ENCODE measurements at regions not wholly inside any gene's neighbourhood (a gene's known extent, or its start where the extent isn't known, plus 50 kb on each side); places are given as distances from the start of the nearest gene placed in this dataset.
"Not testable (repeated sequence)": the region's sequence is repeated elsewhere in the genome, so short reads cannot be mapped to it uniquely, and the experiment has no call there.

DNA sequence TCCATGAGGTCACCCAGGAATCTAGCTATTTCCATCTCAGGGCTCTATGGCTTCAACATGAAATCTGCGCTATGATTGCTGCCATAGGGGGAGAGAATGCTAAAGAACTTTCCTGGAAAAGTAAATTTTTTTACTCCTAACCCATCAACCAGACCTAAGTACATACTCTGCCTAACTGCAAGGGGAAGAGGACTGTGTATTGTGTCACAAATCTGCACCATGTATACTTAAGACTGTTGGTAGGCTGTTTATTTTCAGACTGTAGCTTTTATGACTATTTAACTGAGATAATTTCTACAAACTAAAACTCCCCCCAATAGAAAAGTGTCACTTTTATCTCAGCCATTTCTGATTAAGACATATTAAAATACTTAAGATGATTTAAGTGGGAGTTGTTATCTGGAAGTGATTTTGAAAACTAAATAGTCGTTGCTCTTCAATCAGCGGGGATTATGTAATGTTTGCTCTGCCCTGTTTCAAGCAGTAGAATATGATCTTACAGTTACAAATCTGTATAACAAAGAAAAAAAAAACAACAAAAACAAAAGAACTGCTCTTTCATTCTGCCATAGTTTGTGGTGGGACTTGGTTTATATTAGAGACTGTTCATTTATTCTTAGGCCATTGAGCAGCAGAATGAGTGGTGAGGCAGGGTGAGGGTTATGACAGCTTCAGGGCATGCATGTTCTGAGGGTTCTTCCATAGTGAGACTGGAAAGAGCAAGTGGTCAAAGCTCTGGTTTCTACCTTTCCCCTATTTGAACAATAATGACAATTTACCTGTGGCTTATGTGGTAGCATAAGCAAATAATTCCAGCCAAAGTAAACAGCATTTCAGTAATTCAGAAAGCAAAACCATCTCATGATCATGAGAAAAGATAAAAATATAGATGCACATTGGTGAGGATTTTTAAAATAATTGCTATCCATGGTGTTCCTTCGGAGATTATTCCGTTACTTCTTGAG lies 126.3 kb upstream of the CEP162 start:
- no peak for DNase-seq (ENCODE audit: low read depth in 2 of 2)

DNA sequence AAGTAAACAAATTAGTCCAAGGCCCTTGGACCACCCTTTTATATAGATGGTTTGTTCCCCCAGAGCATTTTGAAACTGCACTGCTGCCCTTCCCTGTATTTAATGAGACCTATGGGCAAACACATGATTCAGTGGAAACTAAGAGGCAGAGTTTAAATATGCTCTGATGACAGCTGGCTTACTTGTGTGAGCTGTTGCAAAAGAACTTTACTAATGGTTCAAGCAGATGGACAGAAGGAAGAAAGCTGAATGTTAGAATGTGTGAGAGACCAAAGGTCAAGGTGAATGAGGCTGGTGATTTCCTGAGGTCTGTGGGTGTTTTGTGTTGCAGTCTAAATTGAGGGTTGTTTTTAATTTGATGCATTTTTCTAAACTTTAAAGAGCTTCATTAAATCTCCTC lies 123.0 kb upstream of the CEP162 start:
- no peak for DNase-seq (ENCODE audit: low read depth in 2 of 2)

DNA sequence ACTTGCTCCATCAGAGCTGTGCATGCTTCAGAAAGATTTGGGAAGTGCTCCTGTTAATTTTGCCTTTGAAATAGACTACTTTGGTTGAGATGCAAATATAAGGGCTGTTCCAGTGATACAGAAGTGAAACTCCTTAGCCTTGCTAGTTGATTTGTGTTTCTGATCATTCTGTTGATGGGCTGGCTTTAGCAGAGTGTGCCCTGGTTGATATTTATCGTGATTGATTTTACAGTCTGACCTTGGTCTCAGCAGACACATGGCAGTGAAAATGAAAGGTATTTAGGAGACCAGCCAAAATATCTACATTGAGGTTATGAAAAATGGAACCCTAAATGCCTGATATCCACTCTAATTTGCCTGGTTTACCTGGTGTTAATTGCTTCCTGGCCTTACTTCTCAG lies 122.1 kb upstream of the CEP162 start:
- DNase-seq (ENCODE audit: low read depth in 2 of 2), result no peak

DNA sequence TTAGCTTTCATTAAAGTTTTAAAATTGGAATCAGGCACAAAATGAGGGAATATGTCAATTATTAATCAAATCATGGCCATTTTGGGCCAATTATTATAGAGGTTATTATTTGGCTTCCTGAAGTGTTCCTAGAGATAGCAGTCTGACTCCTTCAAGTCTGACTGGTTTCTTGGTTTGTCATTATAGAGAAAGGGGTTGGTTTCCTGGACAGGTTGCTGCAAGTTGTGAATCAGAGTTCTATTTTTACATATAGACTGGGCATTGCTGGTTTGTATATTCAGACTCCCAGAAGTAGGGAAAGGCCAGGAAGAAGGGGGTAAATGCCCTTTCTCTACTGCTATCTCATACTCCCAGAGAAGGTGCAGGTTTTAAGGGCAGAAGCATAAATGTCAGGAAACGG lies 121.4 kb upstream of the CEP162 start:
- no peak for DNase-seq (ENCODE audit: low read depth in 2 of 2)

DNA sequence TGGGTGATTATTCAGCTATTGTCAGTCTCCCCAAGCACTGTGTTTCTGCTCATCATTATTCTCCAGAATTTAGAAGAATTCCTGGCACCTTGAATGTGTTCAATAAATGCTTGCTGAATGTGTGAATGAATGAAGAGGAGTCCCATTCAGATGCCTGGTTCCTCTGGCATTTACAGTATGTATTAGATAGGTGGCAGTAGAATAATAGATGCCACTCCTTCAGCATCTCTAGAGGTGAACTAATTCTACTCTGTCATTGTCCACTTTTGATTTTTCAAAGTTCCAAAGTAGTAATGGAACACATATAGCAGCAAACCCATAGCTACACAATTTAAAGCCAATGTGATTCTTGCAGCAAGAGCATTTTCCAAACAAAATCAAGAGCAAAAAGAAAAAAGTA lies 118.9 kb upstream of the CEP162 start:
- DNase-seq (ENCODE audit: low read depth in 2 of 2), result no peak

DNA sequence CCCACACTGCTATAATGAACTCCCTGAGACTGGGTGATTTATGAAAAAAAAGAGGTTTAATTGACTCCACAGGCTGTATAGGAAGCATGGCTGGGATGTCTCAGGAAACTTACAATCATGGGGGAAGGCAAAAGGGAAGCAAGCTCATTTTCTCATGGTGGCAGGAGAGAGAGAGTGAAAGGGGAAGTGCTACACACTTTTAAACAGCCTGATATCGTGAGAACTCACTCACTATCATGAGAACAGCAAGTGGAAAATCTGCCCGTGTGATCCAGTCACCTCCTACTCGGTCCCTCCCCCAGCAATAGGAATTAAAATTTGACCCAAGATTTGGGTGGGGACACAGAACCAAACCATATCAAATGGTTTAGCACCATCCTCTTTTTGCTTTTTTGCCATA lies 116.6 kb upstream of the CEP162 start:
- DNase-seq (ENCODE audit: low read depth in 2 of 2), result no peak

DNA sequence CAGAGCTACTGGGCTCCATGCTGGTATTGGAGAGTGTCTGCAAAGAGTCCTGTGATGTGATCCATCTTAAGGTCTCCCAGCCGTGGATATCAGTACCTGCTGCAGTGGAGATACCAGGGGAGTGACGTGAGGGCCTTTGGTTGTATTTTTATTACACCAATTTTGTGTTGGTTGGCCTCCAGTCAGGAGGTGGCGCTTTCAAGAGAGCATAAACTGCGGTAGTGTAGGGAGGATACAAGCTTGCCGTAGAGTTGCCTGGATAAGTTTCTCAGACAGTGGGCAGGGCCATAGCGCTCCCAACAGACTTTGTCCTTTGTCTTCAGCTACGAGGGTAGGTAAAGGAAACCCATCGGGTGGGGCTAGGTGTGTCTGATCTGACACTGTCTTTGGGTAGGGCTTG lies 113.0 kb upstream of the CEP162 start:
- DNase-seq (ENCODE audit: low read depth in 2 of 2), result no peak

DNA sequence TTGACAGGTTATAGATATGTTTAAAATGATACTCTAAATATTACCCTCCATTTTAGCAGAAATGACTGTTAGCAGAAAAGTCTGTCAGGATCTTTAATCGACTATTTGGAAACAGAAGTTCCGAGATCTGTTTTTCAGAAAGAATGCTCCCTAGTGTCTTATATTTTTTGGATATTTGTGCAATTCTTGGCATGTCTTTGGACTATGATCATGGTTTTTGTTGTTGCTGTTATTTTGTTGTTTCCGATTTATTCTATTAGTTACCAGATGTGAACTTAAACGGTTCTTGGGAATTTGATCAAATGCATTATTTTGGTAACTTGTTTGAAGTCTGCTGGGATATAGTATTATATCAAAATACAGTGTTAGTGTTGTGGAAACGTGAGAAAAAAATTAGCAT lies 106.4 kb upstream of the CEP162 start:
- DNase-seq (ENCODE audit: low read depth in 2 of 2), result no peak

DNA sequence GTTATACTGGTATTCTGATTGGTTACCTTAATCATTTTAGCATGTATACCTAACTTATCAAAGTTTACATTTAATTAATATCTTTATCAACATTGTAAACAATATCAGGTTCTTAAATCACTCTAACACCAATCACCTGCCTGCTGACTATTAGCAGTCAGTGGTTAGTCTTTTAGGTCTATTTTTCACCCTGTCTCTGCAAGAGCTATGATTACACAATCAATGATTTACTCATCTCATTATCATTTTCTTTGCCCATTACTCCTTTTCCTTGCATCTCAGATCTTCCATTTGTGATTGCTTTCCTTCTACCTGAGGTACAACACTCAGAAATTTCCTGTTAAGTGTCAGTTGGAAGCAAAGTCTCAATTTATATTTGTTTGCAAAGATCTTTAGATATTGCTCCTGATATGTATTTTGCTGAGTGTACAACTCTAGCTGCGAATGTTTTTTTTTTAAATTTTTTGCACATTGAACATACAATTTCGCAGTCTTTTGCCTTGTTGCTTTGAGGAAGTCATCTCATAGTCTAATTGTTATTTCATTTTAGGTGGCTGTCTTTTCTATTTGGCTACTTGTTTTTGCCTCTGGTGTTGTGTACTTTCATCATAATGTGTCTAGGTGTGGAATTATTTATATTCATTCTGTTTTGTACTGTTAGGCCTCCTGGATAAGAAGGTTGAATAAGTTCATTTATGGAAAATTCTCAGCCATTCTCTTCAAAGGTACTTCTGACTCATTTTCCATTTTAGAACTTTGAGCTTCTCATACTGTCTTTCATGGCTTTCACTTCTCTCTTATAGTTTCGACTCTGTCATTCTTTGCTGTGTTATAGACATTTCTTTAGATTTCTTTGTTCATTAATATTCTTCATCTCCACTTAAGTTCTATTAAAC lies 104.9 kb upstream of the CEP162 start:
- no peak for DNase-seq (ENCODE audit: low read depth in 2 of 2)

DNA sequence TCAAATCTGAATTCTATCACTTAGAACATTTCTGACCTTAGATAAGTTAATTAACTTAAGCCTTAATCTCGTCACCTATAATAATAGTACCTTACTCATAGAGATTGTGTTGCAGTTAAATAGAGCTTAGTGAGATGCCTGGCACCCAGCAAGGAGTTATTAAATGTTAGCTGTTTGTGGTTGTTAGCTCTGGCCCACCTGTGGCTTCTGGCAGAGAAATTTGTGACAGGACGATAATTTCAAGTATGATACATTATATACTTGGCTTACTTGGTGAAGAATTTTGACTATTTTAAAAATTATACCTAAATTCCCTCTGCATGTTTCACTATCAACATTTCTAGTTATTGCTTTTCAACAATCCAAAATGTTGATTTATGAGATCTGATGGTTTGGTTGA lies 102.9 kb upstream of the CEP162 start:
- no peak for DNase-seq (ENCODE audit: low read depth in 2 of 2)

DNA sequence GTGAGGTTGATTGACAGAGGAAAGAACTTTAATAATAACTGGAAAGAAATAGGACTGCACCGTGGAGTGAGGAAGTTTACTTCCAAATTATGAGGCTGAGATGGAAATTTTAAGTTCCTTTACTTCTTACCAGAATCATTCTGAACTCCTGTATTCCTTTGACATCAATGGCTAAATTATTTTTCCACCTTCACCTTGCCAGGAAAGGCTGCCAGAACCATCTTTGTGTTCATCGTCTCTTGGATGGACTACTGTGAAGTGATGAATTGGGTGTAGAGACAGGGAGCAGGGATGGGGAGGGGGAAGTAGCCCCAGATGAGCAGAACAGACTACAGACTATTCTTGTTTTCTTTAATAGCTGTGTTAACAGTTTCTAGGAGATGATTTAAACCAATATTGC lies 102.1 kb upstream of the CEP162 start:
- DNase-seq (ENCODE audit: low read depth in 2 of 2), result no peak

DNA sequence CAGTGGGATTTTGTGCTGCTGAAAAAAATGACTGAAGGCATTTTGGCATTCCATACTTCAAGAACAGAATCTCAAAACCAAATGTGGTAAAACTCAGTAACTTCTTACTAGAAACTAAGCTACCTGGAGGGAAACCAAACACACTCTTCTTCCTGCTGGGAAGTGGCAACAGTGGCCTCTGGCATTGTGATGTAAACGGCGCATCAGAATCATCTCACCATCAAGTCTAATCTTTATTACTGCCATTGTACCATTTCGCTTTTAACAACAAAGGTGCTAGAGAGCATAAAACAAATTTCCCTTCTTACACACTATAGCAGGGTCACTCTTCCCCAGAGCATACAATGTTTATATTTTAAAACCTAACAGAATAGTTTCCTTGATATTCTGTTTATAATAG lies 101.6 kb upstream of the CEP162 start:
- no peak for DNase-seq (ENCODE audit: low read depth in 2 of 2)

DNA sequence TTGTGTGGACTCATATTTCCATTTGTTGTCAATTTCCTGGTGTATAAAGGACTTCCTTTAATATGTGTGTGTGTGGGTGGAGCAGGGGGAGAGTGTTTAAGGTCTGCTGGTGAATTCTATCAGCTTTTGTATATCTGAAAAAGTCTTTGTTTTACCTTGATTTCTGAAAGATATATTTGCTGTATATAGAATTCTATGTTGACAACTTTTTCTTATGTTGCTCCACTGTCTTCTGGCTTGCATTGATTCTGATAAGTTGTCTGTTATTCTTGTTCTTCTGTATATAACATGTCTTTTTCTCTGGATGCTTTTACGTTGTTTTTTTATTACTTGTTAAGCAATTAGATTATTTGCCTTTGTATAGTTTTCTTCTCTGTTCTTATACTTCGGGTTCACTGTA lies 90.0 kb upstream of the CEP162 start:
- no peak for DNase-seq (ENCODE audit: low read depth in 2 of 2)

DNA sequence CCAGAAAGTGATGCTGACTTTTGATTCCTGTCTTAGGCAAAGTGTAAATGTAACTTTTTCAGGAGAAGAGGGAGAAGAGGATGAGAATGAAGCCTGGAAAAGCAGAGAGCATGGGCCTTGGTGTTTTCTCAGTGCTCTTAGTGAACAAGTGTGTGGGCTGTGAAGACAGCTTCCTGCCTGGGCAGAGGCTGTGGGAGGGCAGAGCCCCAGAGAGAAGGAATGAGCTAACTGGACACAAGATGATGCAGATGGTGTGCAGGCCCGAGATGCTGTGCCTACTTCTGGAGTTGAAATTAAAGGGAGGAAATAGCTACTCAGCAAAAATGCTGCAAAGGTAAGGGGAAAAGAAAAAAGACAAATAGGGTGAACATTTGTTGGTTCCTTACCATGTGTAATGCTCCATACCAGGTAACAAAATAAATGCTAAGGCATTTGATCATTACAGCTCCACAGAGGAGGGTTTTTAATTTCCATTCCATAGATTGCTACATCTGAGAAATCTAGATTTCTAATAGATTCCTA lies 87.0 kb upstream of the CEP162 start:
- DNase-seq (ENCODE audit: low read depth in 2 of 2), result no peak

DNA sequence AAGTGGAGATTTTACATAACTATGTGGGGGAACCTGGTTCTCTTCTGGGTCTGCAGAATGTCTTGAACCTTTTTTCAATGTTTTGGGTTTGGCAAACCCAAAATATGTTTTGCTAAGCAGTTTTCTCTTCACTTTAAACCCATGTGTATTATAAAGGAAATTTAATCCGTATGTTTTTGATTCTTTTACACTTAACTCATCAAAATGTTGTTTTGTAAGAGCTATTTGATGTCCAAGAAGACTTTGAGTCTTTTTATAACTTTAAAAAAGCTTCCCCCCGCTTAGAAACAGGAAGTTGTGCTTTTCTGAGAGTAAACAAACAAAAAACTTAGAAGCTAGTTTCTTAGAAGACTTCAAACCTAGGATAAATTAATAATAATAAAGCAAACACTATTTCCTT lies 81.9 kb upstream of the CEP162 start:
- DNase-seq (ENCODE audit: low read depth in 2 of 2), result no peak

DNA sequence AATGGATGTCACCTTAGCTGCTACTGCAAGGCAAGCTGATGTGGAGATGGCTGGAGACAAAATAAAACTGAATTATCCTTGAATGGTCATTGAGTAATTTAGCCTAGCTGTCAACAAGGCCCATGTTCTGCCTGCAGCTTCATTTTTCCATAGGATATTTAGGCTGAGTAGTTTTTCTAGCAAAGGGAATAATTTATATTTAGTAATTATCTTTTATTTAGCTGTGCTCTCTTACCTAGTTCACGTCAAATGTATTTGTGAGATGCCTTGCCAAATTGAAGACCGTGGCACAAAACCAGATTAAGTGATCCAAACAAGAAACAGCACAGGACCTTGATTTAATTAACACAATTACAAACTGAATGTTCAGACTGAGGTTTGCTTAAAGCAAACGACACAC lies 77.4 kb upstream of the CEP162 start:
- DNase-seq (ENCODE audit: low read depth in 2 of 2), result no peak

DNA sequence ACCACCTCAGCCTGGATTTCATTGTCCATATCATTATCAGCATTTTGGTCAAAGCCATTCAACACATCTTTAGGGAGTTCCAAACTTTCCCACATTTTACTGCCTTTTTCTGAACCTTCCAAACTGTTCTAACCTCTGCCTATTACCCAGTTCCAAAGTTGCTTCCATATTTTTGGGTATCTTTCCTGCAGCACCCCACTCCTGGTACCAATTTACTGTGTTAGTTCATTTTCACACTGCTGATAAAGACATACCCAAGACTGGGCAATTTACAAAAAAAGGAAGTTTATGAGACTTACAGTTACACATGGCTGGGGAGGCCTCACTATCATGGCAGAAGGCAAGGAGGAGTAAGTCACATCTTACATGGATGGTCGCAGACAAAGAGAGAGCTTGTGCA lies 63.6 kb upstream of the CEP162 start:
- not testable (repeated sequence) for DNase-seq (ENCODE audit: low read depth in 2 of 2)

DNA sequence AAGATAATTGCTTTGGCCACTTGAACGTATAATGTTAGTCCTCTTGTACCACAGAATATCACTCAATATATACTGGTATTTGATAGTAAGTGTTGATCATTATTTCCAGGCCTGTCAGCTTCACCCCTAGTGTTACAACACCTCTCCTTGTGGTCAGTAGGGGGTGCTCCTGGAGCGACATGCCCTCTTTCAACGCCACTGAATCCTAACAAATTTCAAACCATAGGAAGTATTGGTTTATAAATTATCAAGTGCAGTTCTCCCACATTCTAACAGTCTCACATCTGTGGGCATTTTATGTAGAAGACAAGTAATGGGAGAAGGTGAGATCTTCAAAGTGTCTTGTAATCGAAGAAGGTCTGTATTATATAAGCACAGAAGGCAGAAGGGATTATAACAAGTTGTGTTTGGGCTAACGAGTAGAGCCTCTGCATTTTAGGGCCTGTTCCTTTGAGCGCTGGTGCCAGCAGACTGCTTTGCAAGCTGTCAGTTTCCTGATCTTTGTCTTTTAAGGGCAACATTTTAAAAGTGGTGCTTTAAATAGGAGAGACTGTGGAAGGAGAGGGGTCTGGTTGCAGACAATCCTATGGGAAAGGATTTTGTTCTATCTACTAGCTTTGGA lies 57.1 kb upstream of the CEP162 start:
- no peak for DNase-seq (ENCODE audit: low read depth in 2 of 2)

DNA sequence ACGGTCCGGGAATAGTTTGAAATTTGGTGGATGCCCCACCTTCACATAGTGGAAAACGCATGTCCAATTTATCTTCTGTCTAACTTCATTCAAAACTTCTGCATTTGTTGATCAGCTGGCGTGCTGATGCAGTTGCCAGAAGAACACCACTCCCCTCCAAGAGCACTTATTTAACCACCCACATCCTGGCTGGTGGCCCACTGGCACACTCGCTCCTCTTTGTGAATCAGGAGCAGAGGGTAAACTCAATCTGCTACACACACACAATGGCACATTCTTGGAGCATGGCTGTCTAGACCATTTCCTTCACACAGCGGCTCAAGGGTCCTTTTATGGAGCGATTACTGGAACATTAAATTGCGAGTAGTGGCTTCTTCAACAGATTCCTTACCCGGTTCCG lies 55.1 kb upstream of the CEP162 start:
- no peak for DNase-seq (ENCODE audit: low read depth in 2 of 2)

DNA sequence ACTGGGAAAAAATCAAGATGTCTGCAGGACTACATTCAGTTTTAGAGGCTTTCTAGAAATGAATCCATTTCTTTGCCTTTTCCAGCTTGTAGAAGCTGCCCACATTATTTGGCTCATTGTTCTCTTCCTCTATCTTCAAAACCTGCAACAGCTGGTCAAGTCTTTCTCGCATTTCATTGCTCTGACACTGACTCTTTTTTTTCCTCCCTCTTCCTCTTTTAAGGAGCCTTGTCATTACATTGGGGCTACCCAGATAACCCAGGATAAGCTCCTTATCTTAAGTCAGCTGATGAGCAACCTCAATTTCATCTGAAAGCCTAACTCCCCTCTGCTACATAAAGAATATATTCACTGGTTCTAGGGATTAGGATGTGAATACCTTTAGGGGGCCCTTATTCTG lies 53.2 kb upstream of the CEP162 start:
- DNase-seq (ENCODE audit: low read depth in 2 of 2), result no peak

DNA sequence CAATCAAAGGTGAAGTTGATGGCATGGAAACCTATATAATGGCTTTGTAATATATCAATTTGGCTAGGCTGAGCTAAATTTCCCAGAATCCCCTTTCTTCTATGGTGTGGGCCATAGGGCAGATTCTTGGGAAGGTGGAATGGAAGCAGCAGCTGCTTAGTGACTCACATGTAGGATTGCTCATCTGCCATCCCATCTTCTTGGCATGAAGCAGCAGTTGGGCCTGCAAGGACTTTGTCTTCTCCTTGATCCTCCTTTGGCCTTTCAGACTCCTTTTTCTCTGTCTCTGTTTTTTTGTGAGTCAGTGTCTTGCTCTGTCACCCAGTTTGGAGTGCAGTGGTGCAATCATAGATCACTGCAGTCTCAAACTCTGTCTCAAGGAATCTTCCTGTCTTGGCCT lies 52.6 kb upstream of the CEP162 start:
- DNase-seq (ENCODE audit: low read depth in 2 of 2), result no peak

DNA sequence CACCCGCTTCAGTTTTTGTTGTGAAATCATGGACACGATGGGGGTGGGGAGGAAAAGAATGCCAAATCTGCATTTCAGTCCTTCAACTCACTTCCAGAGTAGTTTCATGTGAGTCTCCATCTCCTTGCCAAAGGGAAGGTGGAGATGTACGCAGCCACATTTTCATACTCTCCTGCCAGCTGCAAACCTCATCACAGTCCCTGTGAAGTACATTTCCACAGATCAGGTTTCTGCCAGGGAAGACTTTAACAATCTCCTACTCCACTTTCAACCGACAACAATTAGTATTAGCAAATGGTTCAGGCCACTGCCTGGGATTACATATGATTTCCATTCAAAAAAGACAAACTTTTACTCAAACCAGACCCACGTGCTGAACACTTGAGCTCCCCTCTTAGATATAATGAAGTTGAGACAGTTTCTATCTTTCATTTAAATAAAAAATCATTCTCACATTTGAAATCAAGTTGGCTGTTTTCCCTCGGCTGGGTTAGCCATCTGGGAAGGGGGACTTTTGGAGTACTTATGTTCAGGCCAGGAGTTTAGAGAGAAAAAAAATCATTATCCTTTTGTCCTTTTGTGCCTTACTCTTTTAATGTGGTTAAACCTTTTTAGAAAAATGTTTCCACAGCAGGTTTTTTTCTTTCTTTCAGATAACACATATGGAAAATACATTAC lies 51.0 kb upstream of the CEP162 start:
- no peak for DNase-seq (ENCODE audit: low read depth in 2 of 2)

All from stimulated activated CD8-positive, alpha-beta memory T cell treated with anti-CD3 and anti-CD28 coated beads, Interleukin-15, amount 100 ng/mL, for 48 hours (primary cell).